ENCODE measurements at regions not wholly inside any gene's neighbourhood (a gene's known extent, or its start where the extent isn't known, plus 50 kb on each side); places are given as distances from the start of the nearest gene placed in this dataset.

DNA sequence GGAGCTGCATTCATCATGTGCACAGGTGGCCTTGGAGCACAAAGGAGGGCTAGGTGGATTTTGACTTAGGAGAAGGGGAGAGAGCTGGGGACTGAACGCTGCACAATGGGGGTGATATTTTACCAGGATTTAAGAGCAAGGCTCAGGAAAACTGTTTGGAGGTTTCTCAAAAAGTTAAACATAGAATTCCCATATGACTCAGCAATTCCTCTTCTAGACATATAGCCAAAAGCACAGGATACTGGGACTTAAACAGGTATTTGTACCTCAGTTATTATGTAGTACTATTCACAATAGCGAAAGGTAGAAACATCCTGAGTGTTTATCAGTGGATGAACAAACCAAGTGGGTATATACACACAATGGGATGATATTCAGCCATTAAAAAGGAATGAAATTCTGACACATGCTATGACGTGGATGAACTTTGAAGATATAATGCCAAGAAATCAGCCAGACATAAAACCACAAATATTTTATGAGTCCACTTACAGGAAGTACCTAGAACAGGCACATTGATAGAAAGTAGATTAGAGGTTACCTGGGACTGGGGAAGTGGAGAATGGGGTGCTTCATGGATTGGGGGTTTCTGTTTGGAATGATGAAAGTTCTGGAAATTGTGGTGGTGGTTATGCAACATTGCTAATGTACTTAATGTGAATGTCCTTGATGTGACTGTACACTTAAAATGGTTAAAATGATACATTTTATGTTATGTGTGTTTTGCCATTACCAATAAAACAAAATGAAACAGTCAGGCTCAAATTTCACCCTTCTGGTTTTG, 216.9 kb downstream of the HAUS1 start (continued):
- no peak for TF ChIP-seq PHF8 (conservative IDR thresholded peaks at IDR 0.05; ENCODE audit: low read depth, low read length)
- no peak for TF ChIP-seq CHD1 (IDR thresholded peaks at IDR 0.05; ENCODE audit: low read depth, low read length)

Data from H1 (cell line).